NCI-H82 (cell line): ENCODE measurements at regions not wholly inside any gene's neighbourhood (a gene's known extent, or its start where the extent isn't known, plus 50 kb on each side); places are given as distances from the start of the nearest gene placed in this dataset.
A peak's percentile ranks its signal among the peaks of the same experiment; 100 is the strongest.
"Not testable (repeated sequence)": the region's sequence is repeated elsewhere in the genome, so short reads cannot be mapped to it uniquely, and the experiment has no call there.

ENCODE experiments used
- DNase-seq: peaks from one replicate; lab custom pipeline; 2025; lab: John Stamatoyannopoulos, UW

- DNase-seq, result no peak
Measured at GRCh38 chr2:14827226-14828023, 194.9 kb downstream of the LRATD1 start.

DNA sequence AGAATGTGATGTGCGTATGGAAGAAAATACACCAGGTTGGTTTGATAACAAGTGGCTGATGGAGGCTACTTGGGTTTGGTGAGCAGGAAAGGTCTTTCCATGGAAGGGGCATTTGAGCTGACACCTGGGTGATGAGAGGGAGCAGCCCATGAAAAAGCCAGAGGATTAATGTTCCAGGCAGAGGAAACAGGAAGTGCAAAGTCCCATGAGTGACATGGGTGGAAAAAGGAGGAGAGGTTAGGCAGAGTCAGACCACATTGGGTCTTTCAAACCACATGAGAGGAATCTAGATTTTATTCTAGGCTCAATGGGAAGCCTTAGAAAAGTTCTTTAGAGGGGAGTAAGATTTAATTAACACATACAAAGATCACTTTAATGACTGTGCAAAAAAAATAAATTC, 195.7 kb downstream of the LRATD1 start:
- no peak for DNase-seq

GRCh38 chr2:14828968-14829367, 196.5 kb downstream of the LRATD1 start:
- no peak for DNase-seq

- DNase-seq, result peak; percentile 22
Measured at GRCh38 chr2:14831458-14831857, 198.9 kb downstream of the LRATD1 start.

GRCh38 chr2:14843507-14844204, 211.1 kb downstream of the LRATD1 start:
- DNase-seq, result no peak

DNA sequence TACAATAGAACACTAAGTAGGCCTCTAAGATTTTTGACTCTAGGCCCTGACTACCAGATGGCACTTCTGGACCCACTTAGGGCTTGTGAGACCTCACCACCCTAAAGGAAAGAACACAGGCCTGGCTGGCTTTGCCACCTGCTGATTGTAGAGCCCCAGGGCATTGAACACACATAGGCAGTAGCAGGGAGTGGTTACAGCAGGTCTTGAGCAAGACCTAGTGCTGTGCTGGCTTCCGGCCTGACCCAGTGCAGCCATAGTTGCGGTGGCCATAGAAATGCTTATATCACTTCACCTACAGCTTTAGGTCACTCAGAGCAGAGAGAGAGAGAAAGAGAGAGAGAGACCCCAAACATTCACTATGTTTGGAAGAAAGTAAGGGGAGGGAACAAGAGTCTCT, 223.2 kb downstream of the LRATD1 start:
- no peak for DNase-seq

DNA sequence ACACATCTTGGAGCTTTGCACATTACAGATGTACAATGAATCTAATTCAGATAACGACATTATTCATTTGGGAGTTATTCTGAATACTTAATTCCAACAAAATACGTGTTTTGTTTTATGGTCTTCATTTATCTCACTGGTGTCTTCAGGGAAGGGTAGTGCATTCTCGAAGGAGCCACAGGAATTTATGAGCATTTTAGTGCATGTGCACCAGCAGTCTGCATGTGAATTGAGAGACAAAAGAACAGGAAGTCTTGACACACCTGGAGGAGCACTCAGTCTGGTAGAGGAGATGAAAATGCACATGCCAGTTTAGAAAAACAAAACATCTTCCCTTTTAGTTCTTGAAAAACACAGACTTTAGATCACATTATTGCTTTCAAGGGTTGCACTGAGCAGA, 228.7 kb downstream of the LRATD1 start:
- DNase-seq, result no peak

GRCh38 chr2:14866736-14867352, 234.3 kb downstream of the LRATD1 start:
- DNase-seq, result no peak

DNA sequence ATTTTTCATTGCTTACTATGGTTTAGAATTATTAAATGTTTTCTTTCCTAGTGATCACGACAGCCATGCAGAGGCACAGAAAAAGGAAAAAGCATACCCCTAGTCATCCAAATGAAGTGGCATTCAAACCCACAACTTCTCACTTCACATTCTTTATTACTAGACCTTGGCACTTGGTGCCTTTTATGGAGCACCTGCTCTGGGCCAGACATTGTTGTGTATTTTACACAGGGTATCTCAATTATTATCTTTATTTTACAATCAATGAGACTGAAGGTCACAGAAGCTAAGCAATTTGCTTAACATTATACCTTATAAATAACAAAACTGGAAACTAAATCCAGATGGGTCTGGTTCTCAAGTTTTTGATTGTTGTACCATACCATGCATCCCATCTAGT, 235.3 kb downstream of the LRATD1 start:
- DNase-seq, result no peak

DNA sequence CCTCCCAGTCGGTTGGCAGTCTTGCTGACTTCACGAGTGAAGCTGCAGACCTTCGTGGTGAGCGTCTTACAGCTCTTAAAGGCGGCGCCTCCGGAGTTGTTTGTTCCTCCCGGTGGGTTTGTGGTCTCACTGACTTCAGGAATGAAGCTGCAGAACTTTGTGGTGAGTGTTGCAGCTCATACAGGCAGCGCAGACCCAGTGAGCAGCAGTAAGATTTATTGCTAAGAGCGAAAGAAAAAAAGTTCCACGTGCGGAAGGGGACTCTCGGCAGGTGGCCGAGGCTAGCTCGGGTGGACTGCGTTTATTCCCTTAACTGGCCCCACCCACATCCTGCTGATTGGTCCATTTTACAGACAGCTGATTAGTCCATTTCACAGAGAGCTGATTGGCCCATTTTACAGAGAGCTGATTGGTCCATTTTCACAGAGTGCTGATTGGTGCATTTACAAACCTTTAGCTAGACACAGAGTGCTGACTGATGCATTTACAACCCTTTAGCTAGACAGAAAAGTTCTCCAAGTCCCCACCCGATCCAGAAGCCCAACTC, 240.3 kb downstream of the LRATD1 start:
- DNase-seq, result no peak

GRCh38 chr2:14881651-14882327, 249.3 kb downstream of the LRATD1 start:
- DNase-seq, result no peak

- DNase-seq, result no peak
Measured at GRCh38 chr2:14884651-14885050, 252.1 kb downstream of the LRATD1 start.

DNA sequence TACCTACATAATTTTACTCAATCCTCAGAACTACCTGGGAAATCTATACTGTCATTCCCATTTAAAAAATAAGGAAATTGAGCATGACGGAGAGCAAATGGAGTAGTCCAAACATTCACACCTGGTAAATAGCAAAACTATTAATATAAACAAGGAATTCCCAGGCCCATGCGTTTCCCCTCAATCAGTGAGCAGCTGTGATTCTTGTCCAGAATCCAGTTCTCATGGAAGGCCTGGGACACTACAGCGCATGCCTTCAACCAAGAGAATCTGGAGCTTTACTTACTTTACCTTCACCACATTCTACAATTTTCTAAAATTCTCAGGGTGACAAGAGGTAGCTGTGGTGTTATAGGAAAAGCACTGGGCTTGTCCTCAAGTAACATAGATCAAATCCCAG, 259.0 kb downstream of the LRATD1 start:
- DNase-seq, result no peak

GRCh38 chr2:14896330-14897030, 264.0 kb downstream of the LRATD1 start:
- DNase-seq, result no peak

DNA sequence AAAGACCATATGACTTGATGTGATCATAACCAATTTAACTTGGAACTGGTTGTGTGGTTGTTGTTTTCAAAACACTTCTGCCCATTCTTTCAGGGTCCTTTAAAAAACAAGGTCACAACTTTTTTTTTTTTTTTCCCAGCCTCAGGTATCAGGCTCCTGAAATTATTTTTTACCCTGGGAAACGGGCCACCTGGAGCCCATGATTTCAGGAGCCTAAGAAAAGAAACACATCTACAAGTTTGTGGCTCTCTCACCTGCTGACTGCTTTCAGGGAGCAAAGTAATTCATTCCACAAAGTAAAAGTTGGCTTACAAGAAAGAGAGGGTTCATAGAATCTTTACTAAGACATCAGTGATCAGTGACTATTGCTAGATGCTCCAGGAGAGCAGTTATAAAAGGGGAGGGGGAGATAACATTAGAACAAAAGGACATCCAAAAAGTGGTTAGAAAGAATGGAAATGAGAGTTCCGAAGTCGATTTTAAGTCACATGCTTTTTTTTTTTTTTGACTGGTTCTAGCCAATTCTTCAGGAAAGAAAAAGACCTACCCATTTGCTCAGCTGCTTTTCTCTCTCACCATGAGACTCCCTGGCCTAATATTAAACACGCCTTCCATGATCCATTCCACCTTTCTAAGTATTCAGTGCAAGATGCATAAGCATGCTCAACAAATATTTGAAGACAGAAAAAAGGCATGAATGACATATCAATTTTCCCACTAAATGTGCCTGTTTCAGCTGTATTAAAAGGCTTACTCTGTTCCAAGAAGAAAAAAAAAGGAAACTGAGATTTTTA, 267.3 kb downstream of the LRATD1 start:
- no peak for DNase-seq

DNA sequence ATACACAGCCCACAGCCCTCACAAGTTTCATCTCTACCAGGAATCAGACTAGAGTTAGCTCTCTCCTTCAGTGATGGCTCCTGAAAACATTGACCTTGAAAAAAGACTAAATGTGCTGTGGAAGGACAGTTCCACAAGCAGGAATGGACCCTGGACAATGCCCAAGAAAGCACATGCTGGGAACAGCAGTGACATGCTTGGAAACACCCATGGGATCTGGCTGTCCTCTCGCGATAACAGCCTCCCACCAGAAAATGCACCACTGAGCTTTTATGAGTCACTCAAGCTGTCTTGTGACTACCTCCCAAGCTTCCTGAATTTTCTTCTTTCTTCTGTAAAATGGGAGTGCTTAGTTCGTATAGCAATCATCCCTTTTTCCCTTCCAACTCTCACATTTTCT, 269.2 kb downstream of the LRATD1 start:
- DNase-seq, result no peak

DNA sequence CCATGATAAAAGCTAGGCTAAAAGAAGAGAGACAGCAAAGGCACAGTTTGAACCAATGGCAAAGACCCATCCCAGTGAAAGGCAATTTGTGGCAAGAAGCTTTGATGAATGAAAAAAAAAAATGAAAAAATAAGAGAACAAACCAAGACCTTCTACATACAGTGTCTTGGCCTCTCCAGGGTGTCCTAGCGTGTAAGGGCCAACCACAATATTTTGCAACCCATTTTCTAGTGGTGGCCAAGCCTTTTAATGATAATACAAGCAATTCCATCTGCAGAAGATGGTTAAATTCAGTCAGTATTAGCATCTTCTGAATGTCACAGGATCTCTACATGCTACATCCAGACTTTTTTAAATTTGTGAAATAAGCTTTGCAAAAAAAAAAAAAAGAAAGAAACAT, 270.4 kb downstream of the LRATD1 start:
- DNase-seq, result no peak

GRCh38 chr2:14903709-14904374, 271.3 kb downstream of the LRATD1 start:
- DNase-seq, result peak; percentile 89

- not testable (repeated sequence) for DNase-seq
Measured at GRCh38 chr2:14904378-14904777, 271.9 kb downstream of the LRATD1 start.

DNA sequence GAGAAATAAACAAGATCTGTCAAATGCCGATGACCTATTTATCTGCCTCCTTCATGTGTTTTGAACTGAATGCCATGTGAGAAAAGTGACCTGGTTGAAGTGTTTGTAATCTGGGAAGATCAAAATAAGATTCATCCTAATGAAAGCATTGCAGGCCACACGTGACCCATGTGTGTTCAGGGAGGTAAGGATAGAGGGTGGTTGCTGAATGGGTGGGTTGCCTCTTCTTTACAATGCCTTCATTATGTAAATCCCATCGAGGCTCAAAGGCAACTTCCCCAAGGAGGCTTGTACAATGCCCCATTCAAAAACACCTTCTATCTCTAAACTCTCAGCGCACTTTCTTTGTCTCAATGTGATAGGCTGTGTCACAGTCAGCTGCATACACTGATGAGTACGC, 273.1 kb downstream of the LRATD1 start:
- DNase-seq, result no peak
